GM18498 (cell line): ENCODE measurements at regions not wholly inside any gene's neighbourhood (a gene's known extent, or its start where the extent isn't known, plus 50 kb on each side); places are given as distances from the start of the nearest gene placed in this dataset.
A peak's percentile ranks its signal among the peaks of the same experiment; 100 is the strongest.

Experiments
- ATAC-seq: cut with Tn5 transposase; IDR thresholded peaks from one replicate; pipeline ENCODE4 v1.9.1; 2021; ENCODE audit warnings: mild to moderate bottlenecking, moderate library complexity; ENCODE audit not compliant: unreplicated experiment

GRCh38 chr20:41798930-41799502 lies 180.8 kb upstream of the CHD6 start:
- ATAC-seq: no peak

- ATAC-seq: no peak
These were observed 168.0 kb upstream of the CHD6 start for GRCh38 chr20:41786158-41786557.

GRCh38 chr20:41784209-41784958 lies 166.2 kb upstream of the CHD6 start:
- no peak for ATAC-seq

- ATAC-seq: no peak
These were observed 165.4 kb upstream of the CHD6 start for GRCh38 chr20:41783423-41784208.

- no peak for ATAC-seq
These were observed 164.7 kb upstream of the CHD6 start for GRCh38 chr20:41782730-41783406.

GRCh38 chr20:41782255-41782654 lies 164.1 kb upstream of the CHD6 start:
- ATAC-seq: no peak

GRCh38 chr20:41776421-41776820 lies 158.2 kb upstream of the CHD6 start:
- ATAC-seq: no peak

GRCh38 chr20:41774291-41774690 lies 156.1 kb upstream of the CHD6 start:
- no peak for ATAC-seq

GRCh38 chr20:41770965-41771364 lies 152.8 kb upstream of the CHD6 start:
- ATAC-seq: no peak

- no peak for ATAC-seq
These were observed 152.2 kb upstream of the CHD6 start for GRCh38 chr20:41770427-41770826.

GRCh38 chr20:41769592-41770018 lies 151.4 kb upstream of the CHD6 start:
- no peak for ATAC-seq

GRCh38 chr20:41750137-41750536 lies 132.0 kb upstream of the CHD6 start:
- ATAC-seq: no peak

- ATAC-seq: no peak
These were observed 130.8 kb upstream of the CHD6 start for GRCh38 chr20:41748756-41749582.

- ATAC-seq: no peak
These were observed 129.9 kb upstream of the CHD6 start for GRCh38 chr20:41748051-41748450.

GRCh38 chr20:41747226-41747625 lies 129.0 kb upstream of the CHD6 start:
- ATAC-seq: no peak

- ATAC-seq: no peak
These were observed 128.5 kb upstream of the CHD6 start for GRCh38 chr20:41746635-41747034.

GRCh38 chr20:41738604-41739206 lies 120.5 kb upstream of the CHD6 start:
- no peak for ATAC-seq

GRCh38 chr20:41735949-41736348 lies 117.8 kb upstream of the CHD6 start:
- no peak for ATAC-seq

GRCh38 chr20:41734506-41734945 lies 116.3 kb upstream of the CHD6 start:
- ATAC-seq: peak; percentile 48

- no peak for ATAC-seq
These were observed 115.0 kb upstream of the CHD6 start for GRCh38 chr20:41733151-41733550.
